H1 (cell line): ENCODE measurements at regions not wholly inside any gene's neighbourhood (a gene's known extent, or its start where the extent isn't known, plus 50 kb on each side); places are given as distances from the start of the nearest gene placed in this dataset.

Source experiments
- CTCF ChIA-PET: fragments of 300-600 bp; sonication (Branson Sonifier 250); formaldehyde crosslinking; loops from one replicate; lab custom pipeline; 2021; ENCODE audit not compliant: partially characterized antibody; lab: Charles Lee
- POLR2A ChIA-PET: fragments of 300-600 bp; sonication (Branson Sonifier 250); formaldehyde crosslinking; loops from one replicate; lab custom pipeline; 2021; ENCODE audit warnings: inconsistent platforms; ENCODE audit not compliant: partially characterized antibody; lab: Charles Lee
- DNase-seq, 2 experiments: peaks; one replicate each; pipeline versions ENCODE4 v3.0.0 to v3.0.0-alpha.2; 2010 to 2022; ENCODE audit warnings: low spot score in 2 of 2, low read depth in 1 of 2, mixed read lengths in 1 of 2
- FAIRE-seq: peaks from 2 replicates; lab custom pipeline; 2011; peaks lifted over from hg19 to GRCh38; lab: Jason Lieb, UNC
- H2AFZ ChIP-seq: 2 replicates; pipeline ENCODE4 v1.8.1; 2012; ENCODE audit warnings: low read length, inconsistent platforms
- H2AK5ac ChIP-seq: 2 replicates; pipeline ENCODE4 v1.6.1; 2013; ENCODE audit warnings: low read depth, low read length
- H2BK120ac ChIP-seq: replicated peaks from 2 replicates; pipeline ENCODE3; 2013; ENCODE audit warnings: low read depth, low read length, inconsistent platforms
- H2BK12ac ChIP-seq: 2 replicates; pipeline ENCODE4 v1.6.1; 2013; ENCODE audit warnings: low read depth, low read length
- H2BK15ac ChIP-seq: 2 replicates; pipeline ENCODE4 v1.6.1; 2013; ENCODE audit warnings: low read length
- H2BK20ac ChIP-seq: 2 replicates; pipeline ENCODE4 v1.6.1; 2013; ENCODE audit warnings: low read length
- H2BK5ac ChIP-seq: 2 replicates; pipeline ENCODE4 v1.6.1; 2013; ENCODE audit warnings: low read depth, low read length
- H3K14ac ChIP-seq: 2 replicates; pipeline ENCODE4 v1.6.1; 2013; ENCODE audit warnings: inconsistent platforms; ENCODE audit not compliant: insufficient read length
- H3K18ac ChIP-seq: 2 replicates; pipeline ENCODE4 v1.6.1; 2013; ENCODE audit warnings: low read length; ENCODE audit errors: extremely low read depth
- H3K23ac ChIP-seq: 2 replicates; pipeline ENCODE4 v1.6.1; 2013; ENCODE audit warnings: inconsistent platforms; ENCODE audit not compliant: insufficient read length
- H3K23me2 ChIP-seq: 2 replicates; pipeline ENCODE4 v1.6.1; 2013; ENCODE audit warnings: low read depth, low read length
- H3K27ac ChIP-seq: 2 replicates; pipeline ENCODE4 v1.6.1; 2011; ENCODE audit warnings: low read depth, low read length, inconsistent platforms
- H3K27me3 ChIP-seq, 4 experiments: replicated peaks in 1 of 4; 1 replicate in 1 of 4; 2 replicates in 3 of 4; pipeline versions ENCODE4 v1.6.1 to v1.8.1; 2011 to 2013; ENCODE audit warnings: low read length in 3 of 4, mild to moderate bottlenecking in 3 of 4, inconsistent platforms in 2 of 4, mixed read lengths in 2 of 4, moderate library complexity in 1 of 4; ENCODE audit not compliant: control insufficient read depth in 3 of 4, insufficient read depth in 3 of 4; ENCODE audit errors: extremely low read depth in 1 of 4
- H3K36me3 ChIP-seq, 4 experiments: 2 replicates each; pipeline versions ENCODE4 v1.6.1 to v1.8.1; 2011 to 2013; ENCODE audit warnings: mild to moderate bottlenecking in 4 of 4, low read length in 3 of 4, moderate library complexity in 2 of 4, control low read depth in 1 of 4, inconsistent platforms in 1 of 4; ENCODE audit not compliant: insufficient read depth in 4 of 4, control insufficient read depth in 2 of 4
- H3K4ac ChIP-seq: replicated peaks from 2 replicates; pipeline ENCODE3; 2013; ENCODE audit warnings: low read length, low read depth, mixed read lengths, inconsistent platforms; ENCODE audit not compliant: insufficient read length
- H3K4me1 ChIP-seq, 4 experiments: replicated peaks in 1 of 4; 1 replicate in 1 of 4; 2 replicates in 3 of 4; pipeline versions ENCODE4 v1.6.1 to v1.8.1; 2011 to 2013; ENCODE audit warnings: low read length in 3 of 4, inconsistent platforms in 2 of 4, mixed read lengths in 1 of 4; ENCODE audit not compliant: insufficient read depth in 4 of 4, control insufficient read depth in 3 of 4
- H3K4me2 ChIP-seq, 2 experiments: 2 replicates each; pipeline versions ENCODE4 v1.6.1 to v1.8.1; 2011 to 2013; ENCODE audit warnings: low read depth in 2 of 2, low read length in 2 of 2, control low read depth in 1 of 2, inconsistent platforms in 1 of 2, mild to moderate bottlenecking in 1 of 2; ENCODE audit not compliant: insufficient read depth in 1 of 2
- H3K4me3 ChIP-seq, 4 experiments: fragments of 200-600, 300-600 bp in 1 of 4; sonication (generic), shearing (Covaris generic), sonication (Bioruptor Twin) in 1 of 4; 2 replicates each; pipeline versions ENCODE4 v1.5.1 to v1.8.1; 2011 to 2016; ENCODE audit warnings: low read length in 4 of 4, low read depth in 3 of 4, control low read depth in 2 of 4, inconsistent platforms in 2 of 4, mild to moderate bottlenecking in 2 of 4, mixed read lengths in 1 of 4, moderate library complexity in 1 of 4; ENCODE audit not compliant: insufficient read depth in 2 of 4; ENCODE audit errors: extremely low read depth in 1 of 4
- H3K56ac ChIP-seq: replicated peaks from 2 replicates; pipeline ENCODE3; 2013; ENCODE audit warnings: low read depth, mild to moderate bottlenecking, mixed read lengths, low read length, inconsistent platforms; ENCODE audit not compliant: insufficient read length
- H3K79me1 ChIP-seq: 2 replicates; pipeline ENCODE4 v1.6.1; 2013; ENCODE audit warnings: low read depth, low read length, control low read depth
- H3K79me2 ChIP-seq, 2 experiments: 2 replicates each; pipeline versions ENCODE4 v1.6.1 to v1.8.1; 2012 to 2013; ENCODE audit warnings: low read length in 2 of 2, mild to moderate bottlenecking in 2 of 2, inconsistent platforms in 1 of 2; ENCODE audit not compliant: insufficient read depth in 2 of 2, control insufficient read depth in 1 of 2
- H3K9ac ChIP-seq, 4 experiments: replicated peaks in 1 of 4; 1 replicate in 1 of 4; 2 replicates in 3 of 4; pipeline versions ENCODE4 v1.6.1 to v1.8.1; 2011 to 2013; ENCODE audit warnings: low read depth in 3 of 4, low read length in 3 of 4, control low read depth in 2 of 4, mild to moderate bottlenecking in 2 of 4, moderate library complexity in 2 of 4, inconsistent platforms in 1 of 4; ENCODE audit errors: extremely low read depth in 1 of 4
- H3K9me3 ChIP-seq, 2 experiments: 2 replicates each; pipeline versions ENCODE4 v1.6.1 to v1.8.1; 2012 to 2013; ENCODE audit warnings: mild to moderate bottlenecking in 2 of 2, moderate library complexity in 2 of 2, control low read depth in 1 of 2, inconsistent platforms in 1 of 2, low read depth in 1 of 2, low read length in 1 of 2, mixed read lengths in 1 of 2; ENCODE audit not compliant: insufficient read depth in 2 of 2
- H4K20me1 ChIP-seq, 2 experiments: replicated peaks in 1 of 2; 2 replicates each; pipeline versions ENCODE3 to v1.8.1; 2011 to 2013; ENCODE audit warnings: inconsistent platforms in 2 of 2, low read length in 2 of 2, mild to moderate bottlenecking in 1 of 2; ENCODE audit not compliant: insufficient read depth in 2 of 2, control insufficient read depth in 1 of 2
- H4K5ac ChIP-seq: 2 replicates; pipeline ENCODE4 v1.6.1; 2013; ENCODE audit warnings: low read length, low read depth, mixed read lengths, inconsistent platforms; ENCODE audit not compliant: insufficient read length
- H4K8ac ChIP-seq: 2 replicates; pipeline ENCODE4 v1.8.0; 2013; ENCODE audit warnings: mild to moderate bottlenecking, moderate library complexity, low read length, inconsistent platforms; ENCODE audit not compliant: insufficient read depth; ENCODE audit errors: extremely low read depth
- H4K91ac ChIP-seq: replicated peaks from 2 replicates; pipeline ENCODE3; 2013; ENCODE audit warnings: low read length, mixed read lengths, inconsistent platforms; ENCODE audit not compliant: insufficient read length
- POLR2AphosphoS5 ChIP-seq: IDR thresholded peaks from 2 replicates; pipeline ENCODE4 v1.6.1; 2011; ENCODE audit warnings: low read depth, low read length
- WGBS, 2 experiments: shearing (Covaris generic) in 1 of 2; methylation state at CpG; one replicate each; pipeline versions ENCODE4 v1.1.6 to v1.1.7; 2013 to 2015; ENCODE audit warnings: low lambda C conversion rate in 2 of 2, mixed read lengths in 2 of 2, inconsistent platforms in 1 of 2, low coverage in 1 of 2, missing lambda C conversion rate in 1 of 2; ENCODE audit not compliant: insufficient replicate concordance in 2 of 2, insufficient coverage in 1 of 2, insufficient read length in 1 of 2; ENCODE audit errors: extremely low coverage in 1 of 2, missing lambda C conversion rate in 1 of 2; 5-methylcytosine and 5-hydroxymethylcytosine counted together

DNA sequence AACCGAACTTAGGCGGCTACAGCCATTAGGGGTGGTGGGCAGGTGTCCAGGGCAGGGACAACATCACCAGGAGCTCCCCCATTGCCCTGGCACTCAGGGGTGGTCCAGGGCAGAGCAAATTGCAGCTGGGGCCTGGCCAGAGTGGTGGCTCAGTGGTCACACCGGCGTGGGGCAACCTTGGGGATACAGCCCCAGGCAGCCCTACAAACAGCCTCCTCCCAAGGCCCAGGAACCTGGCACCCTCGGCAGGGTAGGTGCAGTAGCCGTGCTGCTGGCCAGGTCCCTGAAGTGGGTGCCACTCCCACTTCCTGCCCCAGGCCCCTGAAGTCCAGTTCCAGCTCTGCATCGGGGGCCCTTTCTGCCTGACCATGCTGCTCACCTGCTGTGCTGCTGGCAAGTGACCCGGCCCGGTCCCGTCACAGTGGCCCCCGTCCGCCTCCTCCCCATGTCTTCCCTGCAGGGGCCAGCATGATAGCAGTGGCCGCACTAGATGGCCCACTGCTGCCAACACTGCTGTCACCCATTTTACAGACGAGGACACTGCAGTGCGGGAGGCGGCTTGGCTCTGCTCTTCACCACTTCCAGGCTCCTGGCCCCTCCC is 712.8 kb downstream of the MATN1 start:
- Histone ChIP-seq H2BK120ac (no peak overlapping the region), H3K4ac (no peak overlapping the region), H3K4me3 (no peak overlapping the region), H3K56ac (no peak overlapping the region), H3K79me1 (no peaks in the 10 kb centered on the region), H3K4me1 (peaks cover 0 to 4% (median 0%) of the 10 kb centered on the region in 4 experiments; a peak in 3 of 7 replicates), H3K23ac (no peak overlapping the region), H2BK15ac (no peak overlapping the region), H3K79me2 (no peaks in the 10 kb centered on the region), H4K8ac (no peak overlapping the region), H3K23me2 (peaks cover 2% of the 10 kb centered on the region; the same call in 1 of the 2 replicates), H4K5ac (no peak overlapping the region), H4K91ac (no peak overlapping the region), H3K36me3 (no peaks in the 10 kb centered on the region), H3K4me2 (no peak overlapping the region), H2BK5ac (no peak overlapping the region), H3K9ac (no peak overlapping the region), H3K27me3 (no peaks in the 10 kb centered on the region), H3K14ac (no peak overlapping the region), H3K9me3 (peaks cover 6 to 14% of the 10 kb centered on the region in 2 experiments; a peak in 2 of 4 replicates), H2AK5ac (no peak overlapping the region), H2BK20ac (no peak overlapping the region), H2BK12ac (no peak overlapping the region), H3K27ac (no peak overlapping the region; the same call in 1 of the 2 replicates), H3K18ac (no peak overlapping the region), H4K20me1 (no peaks in the 10 kb centered on the region), H2AFZ (no peak overlapping the region)
- 83% methylated on average over 16 of the region's 16 CpGs; no CpG with 5 or more reads in 1 of the 2 experiments for whole genome bisulfite sequencing, 2 experiments
- ChIA-PET POLR2A (no interaction called here), CTCF (interaction anchor here (1.6 kb wide), 1 partner anchor 24 kb away, joined by 3 read pairs; no protein-coding TSS in a partner anchor)
- FAIRE-seq = no peak
- no peak for DNase-seq
- no peak for TF ChIP-seq POLR2AphosphoS5
